Fibroblast of villous mesenchyme (primary cell): ENCODE measurements at regions not wholly inside any gene's neighbourhood (a gene's known extent, or its start where the extent isn't known, plus 50 kb on each side); places are given as distances from the start of the nearest gene placed in this dataset.

Source experiments
- DNase-seq: peaks from one replicate; pipeline ENCODE4 v3.0.0-alpha.2; 2010; ENCODE audit warnings: low read depth
- H3K4me3 ChIP-seq: 2 replicates; pipeline ENCODE4 v1.5.1; 2011; ENCODE audit warnings: low read depth, mild to moderate bottlenecking, low read length
- CTCF ChIP-seq: IDR thresholded peaks from 2 replicates; pipeline ENCODE4 v1.5.1; 2012; ENCODE audit warnings: low read depth, mild to moderate bottlenecking, low read length; ENCODE audit not compliant: insufficient read depth

- DNase-seq, result no peak
- H3K4me3 ChIP-seq, result no peak overlapping the region
- TF ChIP-seq CTCF, result no peak
These were observed 517.9 kb upstream of the RAG2 start for GRCh38 chr11:37115963-37116362.

DNA sequence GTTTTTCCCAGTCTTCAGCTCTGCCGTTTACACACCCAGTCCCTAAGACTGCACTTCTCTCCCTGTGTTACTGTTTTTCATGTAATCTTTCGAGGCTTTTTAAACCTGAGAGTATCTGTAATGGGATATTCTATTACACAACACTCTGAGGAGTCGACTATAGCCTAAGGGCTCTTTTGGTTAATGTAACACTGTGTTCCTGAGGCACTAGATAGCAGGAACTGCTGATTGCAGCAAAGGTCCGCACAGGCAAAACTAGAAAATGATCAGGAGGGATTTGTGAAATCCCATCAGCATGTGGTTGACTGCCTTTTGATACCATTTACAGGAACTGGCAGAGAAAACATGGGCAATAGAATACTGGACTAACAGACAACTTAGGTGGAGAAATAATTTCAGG is 512.3 kb upstream of the RAG2 start:
- TF ChIP-seq CTCF, result no peak
- H3K4me3 ChIP-seq, result no peak overlapping the region
- no peak for DNase-seq

- no peak for TF ChIP-seq CTCF
- no peak for DNase-seq
- no peak overlapping the region for H3K4me3 ChIP-seq
These were observed 511.2 kb upstream of the RAG2 start for GRCh38 chr11:37109286-37109585.

GRCh38 chr11:37108436-37109285 is 510.6 kb upstream of the RAG2 start:
- no peak for TF ChIP-seq CTCF
- H3K4me3 ChIP-seq, result no peak overlapping the region
- no peak for DNase-seq

GRCh38 chr11:37107831-37108230 is 509.8 kb upstream of the RAG2 start:
- DNase-seq, result no peak
- TF ChIP-seq CTCF, result no peak

DNA sequence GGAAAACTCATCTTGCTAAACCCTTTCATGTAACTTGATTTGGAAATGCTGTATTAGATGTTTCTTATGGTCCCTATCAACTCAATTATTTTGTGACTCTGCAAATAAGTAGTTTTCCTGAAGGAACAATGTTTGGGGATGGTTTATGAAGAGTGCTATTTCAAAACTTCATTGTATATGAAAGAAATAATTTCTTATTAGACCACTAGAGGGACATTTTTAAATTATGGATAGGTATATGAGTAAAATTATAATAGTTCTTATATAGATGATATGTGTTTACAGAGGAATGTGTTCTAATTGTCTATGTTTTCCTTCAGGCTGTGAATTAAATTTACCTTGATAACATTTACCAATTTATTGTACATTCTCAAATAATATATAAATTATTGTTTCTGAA is 509.4 kb upstream of the RAG2 start:
- TF ChIP-seq CTCF, result no peak
- no peak overlapping the region for H3K4me3 ChIP-seq
- DNase-seq, result no peak

More at GRCh38 chr11:37107831-37108230, 509.8 kb upstream of the RAG2 start:
- no peak overlapping the region for H3K4me3 ChIP-seq

DNA sequence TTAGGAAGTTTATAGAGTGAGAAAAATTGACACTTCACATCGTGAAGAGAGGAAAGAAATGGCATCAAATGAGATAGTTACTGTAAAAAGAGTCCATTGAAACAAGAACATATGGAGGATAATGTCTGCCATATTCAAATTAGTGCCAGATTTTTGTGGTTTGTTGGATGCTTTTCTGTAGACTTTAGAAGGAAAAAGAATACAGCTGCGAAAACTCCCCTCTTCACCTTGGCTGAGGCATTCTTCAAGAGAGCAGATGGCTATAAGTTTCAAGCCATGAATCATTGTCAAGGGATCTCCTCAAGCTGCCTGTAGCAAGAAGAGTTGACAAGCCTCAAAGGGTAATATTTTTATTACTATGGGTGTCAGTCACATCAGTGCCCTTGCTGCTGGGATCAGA is 507.4 kb upstream of the RAG2 start:
- no peak for DNase-seq
- H3K4me3 ChIP-seq, result no peak overlapping the region
- no peak for TF ChIP-seq CTCF
